ENCODE measurements at regions not wholly inside any gene's neighbourhood (a gene's known extent, or its start where the extent isn't known, plus 50 kb on each side); places are given as distances from the start of the nearest gene placed in this dataset.

GRCh38 chr4:43512253-43512652 lies 619.7 kb downstream of the GRXCR1 start:
- Histone ChIP-seq H3K36me3 (no peaks in the 10 kb centered on the region), H3K27ac (no peak overlapping the region), H3K4me1 (no peaks in the 10 kb centered on the region), H3K27me3 (no peaks in the 10 kb centered on the region), H3K4me3 (no peak overlapping the region), H3K9me3 (no peaks in the 10 kb centered on the region)
- TF ChIP-seq EP300 (IDR thresholded peaks at IDR 0.05), result no peak
- no peak for TF ChIP-seq CTCF (IDR thresholded peaks at IDR 0.05)
- no peak for TF ChIP-seq POLR2A (IDR thresholded peaks at IDR 0.05)
- DNase-seq (ENCODE audit: low spot score in 2 of 2), result no peak
- WGBS, 2 donors, result 70 to 80% methylated on average over 1 of the region's 1 CpG

- Histone ChIP-seq H3K4me3 (no peak overlapping the region), H3K9me3 (peaks cover 0 to 4% (median 0%) of the 10 kb centered on the region in 4 donors), H3K27ac (no peak overlapping the region), H3K4me1 (no peaks in the 10 kb centered on the region), H3K27me3 (no peaks in the 10 kb centered on the region), H3K36me3 (no peaks in the 10 kb centered on the region)
- 80 to 83% methylated on average over 2 of the region's 2 CpGs for WGBS, 2 donors
- no peak for DNase-seq (ENCODE audit: low spot score in 2 of 2)
- TF ChIP-seq POLR2A (IDR thresholded peaks at IDR 0.05), result no peak
- no peak for TF ChIP-seq CTCF (IDR thresholded peaks at IDR 0.05)
- TF ChIP-seq EP300 (IDR thresholded peaks at IDR 0.05), result no peak
Observed at GRCh38 chr4:43525646-43526045, 633.1 kb downstream of the GRXCR1 start.

GRCh38 chr4:43547561-43547960 lies 655.0 kb downstream of the GRXCR1 start:
- peaks cover 0 to 9% (median 0%) of the 10 kb centered on the region in 4 donors for H3K9me3 ChIP-seq
- no peak overlapping the region for H3K4me3 ChIP-seq
- WGBS, 2 donors, result 39 to 64% methylated on average over 1 of the region's 1 CpG
- no peak overlapping the region for H3K27ac ChIP-seq
- no peaks in the 10 kb centered on the region for H3K27me3 ChIP-seq
- TF ChIP-seq POLR2A (IDR thresholded peaks at IDR 0.05) (no peak), CTCF (IDR thresholded peaks at IDR 0.05) (no peak), EP300 (IDR thresholded peaks at IDR 0.05) (no peak)
- H3K36me3 ChIP-seq, result no peaks in the 10 kb centered on the region
- DNase-seq (ENCODE audit: low spot score in 2 of 2), result no peak
- H3K4me1 ChIP-seq, result no peaks in the 10 kb centered on the region

- no peak overlapping the region for H3K4me3 ChIP-seq
- WGBS, 2 donors, result 86 to 88% methylated on average over 19 to 21 of the region's 24 CpGs
Observed at GRCh38 chr4:43550981-43551627, 658.6 kb downstream of the GRXCR1 start.

More at GRCh38 chr4:43550981-43551627, 658.6 kb downstream of the GRXCR1 start:
- no peaks in the 10 kb centered on the region for H3K27me3 ChIP-seq
- peaks cover 0 to 13% (median 0%) of the 10 kb centered on the region in 4 donors for H3K9me3 ChIP-seq
- DNase-seq (ENCODE audit: low spot score in 2 of 2), result no peak
- H3K4me1 ChIP-seq, result no peaks in the 10 kb centered on the region
- TF ChIP-seq CTCF (IDR thresholded peaks at IDR 0.05) (no peak), POLR2A (IDR thresholded peaks at IDR 0.05) (no peak), EP300 (IDR thresholded peaks at IDR 0.05) (no peak)
- no peak overlapping the region for H3K27ac ChIP-seq
- no peaks in the 10 kb centered on the region for H3K36me3 ChIP-seq
